ENCODE measurements at regions not wholly inside any gene's neighbourhood (a gene's known extent, or its start where the extent isn't known, plus 50 kb on each side); places are given as distances from the start of the nearest gene placed in this dataset.
"Not testable (repeated sequence)": the region's sequence is repeated elsewhere in the genome, so short reads cannot be mapped to it uniquely, and the experiment has no call there.

- TF ChIP-seq ATF2 (IDR thresholded peaks at IDR 0.05; ENCODE audit: low read length) (no peak), CHD2 (IDR thresholded peaks at IDR 0.05; ENCODE audit: low read length) (no peak), JUND (IDR thresholded peaks at IDR 0.05; ENCODE audit: low read length) (no peak), HDAC6 (IDR thresholded peaks at IDR 0.05; ENCODE audit: low read depth, low read length) (no peak), MAX (IDR thresholded peaks at IDR 0.05) (no peak), E2F6 (IDR thresholded peaks at IDR 0.05) (no peak), POLR2A (IDR thresholded peaks at IDR 0.05; ENCODE audit: control extremely low read depth in 1 of 2, low read depth in 2 of 2, low read length in 2 of 2) (no peak), USF2 (IDR thresholded peaks at IDR 0.05; ENCODE audit: low read length) (no peak), POU5F1 (IDR thresholded peaks at IDR 0.05; ENCODE audit: low read depth, low read length) (no peak)
Observed at GRCh38 chr2:221724631-221725203, 152.6 kb upstream of the EPHA4 start (continued).

GRCh38 chr2:221724117-221724516, 152.0 kb upstream of the EPHA4 start:
- H3K9ac ChIP-seq (replicated peaks in 1 of 4; ENCODE audit: extremely low read depth in 1 of 4, low read depth in 3 of 4, low read length in 3 of 4); H2AFZ ChIP-seq (ENCODE audit: low read length); H3K27ac ChIP-seq (ENCODE audit: low read depth, low read length); H2BK15ac ChIP-seq (ENCODE audit: low read length); H3K79me2 ChIP-seq (ENCODE audit: control insufficient read depth in 1 of 2, insufficient read depth in 2 of 2, low read length in 2 of 2); H3K14ac ChIP-seq (ENCODE audit: insufficient read length); H2BK5ac ChIP-seq (ENCODE audit: low read depth, low read length); H3K79me1 ChIP-seq (ENCODE audit: low read depth, low read length); H3K4me1 ChIP-seq (replicated peaks in 1 of 4; ENCODE audit: control insufficient read depth in 3 of 4, insufficient read depth in 4 of 4, low read length in 3 of 4); H2BK120ac ChIP-seq (replicated peaks; ENCODE audit: low read depth, low read length); POLR2A ChIA-PET (ENCODE audit: partially characterized antibody); FAIRE-seq; H3K4me2 ChIP-seq (ENCODE audit: insufficient read depth in 1 of 2, low read depth in 2 of 2, low read length in 2 of 2); H3K36me3 ChIP-seq (ENCODE audit: control insufficient read depth in 2 of 4, insufficient read depth in 4 of 4, low read length in 3 of 4); H2AK5ac ChIP-seq (ENCODE audit: low read depth, low read length); DNase-seq (ENCODE audit: low read depth in 1 of 2, low spot score in 2 of 2); H2BK12ac ChIP-seq (ENCODE audit: low read depth, low read length); CTCF ChIA-PET (ENCODE audit: partially characterized antibody); H4K20me1 ChIP-seq (replicated peaks in 1 of 2; ENCODE audit: control insufficient read depth in 1 of 2, insufficient read depth in 2 of 2, low read length in 2 of 2); H3K4me3 ChIP-seq (ENCODE audit: extremely low read depth in 1 of 4, insufficient read depth in 2 of 4, low read depth in 3 of 4, low read length in 4 of 4); H3K4ac ChIP-seq (replicated peaks; ENCODE audit: insufficient read length, low read depth, low read length); H4K91ac ChIP-seq (replicated peaks; ENCODE audit: insufficient read length, low read length); H3K23ac ChIP-seq (ENCODE audit: insufficient read length); H3K56ac ChIP-seq (replicated peaks; ENCODE audit: insufficient read length, low read depth, low read length); H4K5ac ChIP-seq (ENCODE audit: insufficient read length, low read depth, low read length); H3K27me3 ChIP-seq (replicated peaks in 1 of 4; ENCODE audit: control insufficient read depth in 3 of 4, extremely low read depth in 1 of 4, insufficient read depth in 3 of 4, low read length in 3 of 4); H4K8ac ChIP-seq (ENCODE audit: extremely low read depth, insufficient read depth, low read length); H3K18ac ChIP-seq (ENCODE audit: extremely low read depth, low read length); H2BK20ac ChIP-seq (ENCODE audit: low read length); H3K23me2 ChIP-seq (ENCODE audit: low read depth, low read length): not testable (repeated sequence)
- WGBS, 2 experiments (ENCODE audit: extremely low coverage in 1 of 2, insufficient coverage in 1 of 2, insufficient read length in 1 of 2, insufficient replicate concordance in 2 of 2, low coverage in 1 of 2, low lambda C conversion rate in 2 of 2, missing lambda C conversion rate in 1 of 2) = 100% methylated on average over 1 of the region's 1 CpG; no CpG with 5 or more reads in 1 of the 2 experiments
- H3K9me3 ChIP-seq (ENCODE audit: insufficient read depth in 2 of 2, low read depth in 1 of 2, low read length in 1 of 2) = peaks cover 8 to 18% of the 10 kb centered on the region in 2 experiments; a peak in 3 of 4 replicates

All from H1 (cell line).